ENCODE measurements at regions not wholly inside any gene's neighbourhood (a gene's known extent, or its start where the extent isn't known, plus 50 kb on each side); places are given as distances from the start of the nearest gene placed in this dataset.

DNA sequence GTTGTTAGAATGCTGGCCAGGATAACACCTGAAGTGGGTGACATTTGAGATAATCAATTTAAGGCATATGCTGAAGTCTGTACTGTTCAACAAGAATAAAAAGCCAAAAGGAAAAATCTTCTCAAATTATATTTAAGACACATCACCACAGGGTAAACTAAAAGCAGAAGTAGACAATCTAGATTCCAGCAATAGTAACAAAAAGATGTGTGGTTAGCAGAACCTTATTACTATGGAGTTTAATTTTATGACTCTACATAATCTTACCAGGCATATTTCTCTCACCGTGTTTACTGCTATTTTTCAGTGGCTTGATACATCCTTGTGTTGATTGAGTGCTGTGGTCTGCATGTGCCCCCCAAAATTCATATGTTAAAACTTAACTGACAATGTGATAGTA lies 300.4 kb upstream of the ZP4 start:
- Mint-ChIP-seq H3K4me1 (ENCODE audit: low read depth) (no peaks in the 10 kb centered on the region), H3K9me3 (no peaks in the 10 kb centered on the region), H3K4me3 (no peak overlapping the region), H3K27ac (no peak overlapping the region), H3K27me3 (no peaks in the 10 kb centered on the region), H3K36me3 (ENCODE audit: low read depth) (no peaks in the 10 kb centered on the region)
- intact Hi-C loops (cut with micrococcal nuclease): no loop called here

DNA sequence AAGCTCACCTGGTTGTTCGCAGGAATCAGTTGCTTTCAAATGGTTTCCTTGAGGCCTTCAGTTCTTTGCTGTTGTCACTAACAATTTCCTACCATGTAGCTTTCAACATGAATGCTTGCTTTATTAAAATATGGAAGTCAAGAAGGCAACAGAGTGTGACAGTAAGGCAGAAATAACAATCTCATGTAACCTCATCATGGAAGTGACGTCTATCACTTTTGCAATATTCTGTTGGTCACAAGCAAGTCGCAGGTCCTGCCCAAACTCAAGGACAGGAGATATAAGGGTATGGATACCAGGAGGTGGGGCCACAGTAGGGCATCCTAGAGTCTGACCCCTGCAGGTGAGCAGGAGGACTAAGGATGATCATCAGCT lies 296.8 kb upstream of the ZP4 start:
- Mint-ChIP-seq H3K4me3 (no peak overlapping the region), H3K4me1 (ENCODE audit: low read depth) (no peaks in the 10 kb centered on the region), H3K36me3 (ENCODE audit: low read depth) (no peaks in the 10 kb centered on the region), H3K27ac (no peak overlapping the region), H3K9me3 (peaks cover 29% of the 10 kb centered on the region), H3K27me3 (no peaks in the 10 kb centered on the region)
- intact Hi-C loops (cut with micrococcal nuclease): no loop called here

DNA sequence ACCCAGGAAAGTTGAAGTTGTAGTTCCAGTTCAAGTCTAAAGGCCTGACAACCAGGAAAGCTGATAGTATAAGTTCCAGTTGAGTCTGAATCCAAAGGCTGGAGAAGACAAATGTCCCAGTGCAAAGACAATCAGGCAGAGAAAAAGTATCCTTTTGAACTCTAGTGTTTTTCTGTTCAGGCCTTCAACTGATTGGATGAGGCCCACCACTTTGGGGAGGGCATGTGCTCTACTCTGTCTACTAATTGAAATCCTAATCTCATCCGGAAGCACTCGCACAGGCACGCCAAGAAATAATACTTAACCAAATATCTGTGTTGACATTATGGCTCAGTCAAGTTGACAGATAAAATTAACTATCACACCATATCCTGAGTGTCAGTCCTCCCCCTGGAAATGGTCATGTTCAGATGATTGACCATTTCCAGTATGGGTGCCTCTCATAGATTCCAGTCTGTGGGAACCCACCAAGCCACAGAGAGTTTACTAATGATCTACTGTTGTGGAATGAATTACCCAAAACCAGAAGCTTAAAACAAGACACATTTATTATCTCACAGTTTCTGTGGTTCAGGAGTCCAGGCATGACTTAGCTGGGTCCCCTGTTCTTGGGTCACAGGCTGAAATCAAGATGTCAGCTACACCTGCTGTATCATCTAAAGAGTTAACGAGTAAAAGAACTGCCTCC lies 296.3 kb upstream of the ZP4 start:
- intact Hi-C loops (cut with micrococcal nuclease): no loop called here

DNA sequence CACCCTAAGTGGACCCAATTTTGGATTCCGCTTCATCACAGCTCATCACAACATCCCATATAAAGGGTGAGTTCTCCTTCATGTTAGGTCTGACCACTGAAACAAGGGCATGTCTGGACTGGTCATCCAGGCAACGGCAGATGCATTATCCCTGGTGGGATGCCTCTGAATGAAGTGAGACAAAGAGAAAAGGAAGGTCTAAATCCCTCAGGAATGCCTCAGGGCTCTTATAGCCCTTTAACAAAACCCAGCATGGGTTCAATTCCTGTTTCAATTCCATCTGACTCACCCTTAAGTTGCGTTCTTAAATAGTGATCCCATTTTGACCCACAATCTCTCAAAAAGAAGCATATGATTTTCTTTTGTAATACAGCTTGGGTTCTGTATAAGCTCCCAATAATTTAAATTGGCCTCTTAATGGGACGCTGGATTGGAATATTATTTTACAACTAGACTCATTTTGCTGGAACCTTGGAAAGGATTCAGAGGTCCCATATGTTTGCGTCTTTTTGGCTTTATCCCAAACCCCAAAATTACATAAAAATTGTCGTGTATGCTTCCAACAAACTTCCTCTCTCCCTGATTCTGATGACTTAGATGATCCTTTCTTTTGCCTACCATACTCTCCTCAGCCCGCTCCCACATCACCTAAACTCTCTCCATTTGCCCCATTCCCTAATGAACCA lies 287.4 kb upstream of the ZP4 start:
- no peaks in the 10 kb centered on the region for H3K36me3 Mint-ChIP-seq (ENCODE audit: low read depth)
- no peak overlapping the region for H3K4me3 Mint-ChIP-seq
- intact Hi-C loops (cut with micrococcal nuclease): no loop called here
- H3K27ac Mint-ChIP-seq: no peak overlapping the region
- H3K4me1 Mint-ChIP-seq (ENCODE audit: low read depth): no peaks in the 10 kb centered on the region
- H3K27me3 Mint-ChIP-seq: no peaks in the 10 kb centered on the region
- H3K9me3 Mint-ChIP-seq: peaks cover 23% of the 10 kb centered on the region

More for the DNA sequence above, 296.3 kb upstream of the ZP4 start:
- H3K27me3 Mint-ChIP-seq: no peaks in the 10 kb centered on the region
- no peak overlapping the region for H3K27ac Mint-ChIP-seq
- H3K36me3 Mint-ChIP-seq (ENCODE audit: low read depth): no peaks in the 10 kb centered on the region
- peaks cover 34% of the 10 kb centered on the region for H3K9me3 Mint-ChIP-seq
- H3K4me3 Mint-ChIP-seq: no peak overlapping the region
- no peaks in the 10 kb centered on the region for H3K4me1 Mint-ChIP-seq (ENCODE audit: low read depth)

DNA sequence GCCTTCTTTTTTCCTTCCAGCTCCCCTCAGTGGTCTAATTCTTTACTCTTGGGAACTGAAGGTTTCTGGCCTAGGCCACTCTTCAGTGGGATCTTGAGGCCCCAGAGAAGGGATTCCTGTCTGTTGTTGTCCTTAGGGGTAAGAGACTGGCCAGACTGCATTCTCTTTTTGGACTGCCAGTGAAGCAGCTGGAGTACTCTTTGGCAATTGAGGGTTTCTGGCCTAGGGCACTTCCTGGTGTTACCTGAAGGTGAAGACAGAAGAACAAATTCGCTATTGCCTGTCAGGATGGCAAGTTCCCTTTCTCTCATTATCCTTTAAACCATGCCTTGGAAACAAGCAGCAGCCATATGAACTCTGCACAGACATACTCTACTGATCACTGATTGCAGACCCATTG lies 286.6 kb upstream of the ZP4 start:
- H3K27me3 Mint-ChIP-seq: no peaks in the 10 kb centered on the region
- H3K4me3 Mint-ChIP-seq: no peak overlapping the region
- peaks cover 15% of the 10 kb centered on the region for H3K9me3 Mint-ChIP-seq
- H3K27ac Mint-ChIP-seq: no peak overlapping the region
- intact Hi-C loops (cut with micrococcal nuclease): no loop called here
- no peaks in the 10 kb centered on the region for H3K36me3 Mint-ChIP-seq (ENCODE audit: low read depth)
- no peaks in the 10 kb centered on the region for H3K4me1 Mint-ChIP-seq (ENCODE audit: low read depth)

DNA sequence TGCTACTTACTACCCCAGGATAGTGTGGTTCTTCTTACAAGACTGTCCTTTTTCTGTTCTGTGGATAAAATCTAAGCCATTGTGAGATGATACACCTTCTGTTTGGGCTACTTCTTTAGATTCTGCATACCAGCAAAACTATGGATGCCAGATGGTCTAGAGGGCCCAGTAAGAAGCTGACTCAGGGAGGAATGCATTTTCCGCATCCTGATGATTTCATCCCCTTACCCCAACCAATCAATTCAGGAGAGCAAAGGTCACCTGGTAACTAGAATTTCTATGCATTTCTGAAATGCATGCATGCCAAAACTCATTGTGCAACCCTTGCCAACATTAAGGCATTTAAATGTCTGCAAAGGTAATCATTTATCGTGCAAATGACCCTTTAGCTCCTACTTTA lies 285.7 kb upstream of the ZP4 start:
- H3K4me3 Mint-ChIP-seq: no peak overlapping the region
- H3K4me1 Mint-ChIP-seq (ENCODE audit: low read depth): no peaks in the 10 kb centered on the region
- peaks cover 11% of the 10 kb centered on the region for H3K9me3 Mint-ChIP-seq
- H3K27ac Mint-ChIP-seq: no peak overlapping the region
- H3K27me3 Mint-ChIP-seq: no peaks in the 10 kb centered on the region
- H3K36me3 Mint-ChIP-seq (ENCODE audit: low read depth): no peaks in the 10 kb centered on the region
- intact Hi-C loops (cut with micrococcal nuclease): no loop called here

DNA sequence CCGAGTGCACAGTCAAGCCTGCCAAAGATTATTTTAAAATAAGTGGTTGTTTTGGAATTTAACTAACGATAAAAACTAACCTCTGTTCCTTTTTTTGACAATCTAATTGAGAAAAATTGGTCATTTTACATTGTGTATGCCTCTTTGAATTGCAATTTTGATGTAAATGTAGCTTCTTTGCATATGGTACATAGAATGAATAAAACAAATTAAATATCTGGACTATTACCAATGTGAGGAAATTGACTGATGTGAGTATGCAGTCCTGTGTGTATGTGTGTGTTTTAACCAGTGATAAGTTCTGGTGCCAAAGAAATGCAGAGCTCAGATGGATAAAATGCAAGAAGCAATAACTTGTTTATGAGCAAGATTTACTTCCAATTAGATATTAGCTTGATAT lies 281.3 kb upstream of the ZP4 start:
- Mint-ChIP-seq H3K4me1 (ENCODE audit: low read depth) (no peaks in the 10 kb centered on the region), H3K9me3 (peaks cover 12% of the 10 kb centered on the region), H3K27ac (no peak overlapping the region), H3K36me3 (ENCODE audit: low read depth) (no peaks in the 10 kb centered on the region), H3K4me3 (no peak overlapping the region), H3K27me3 (no peaks in the 10 kb centered on the region)
- intact Hi-C loops (cut with micrococcal nuclease): no loop called here

DNA sequence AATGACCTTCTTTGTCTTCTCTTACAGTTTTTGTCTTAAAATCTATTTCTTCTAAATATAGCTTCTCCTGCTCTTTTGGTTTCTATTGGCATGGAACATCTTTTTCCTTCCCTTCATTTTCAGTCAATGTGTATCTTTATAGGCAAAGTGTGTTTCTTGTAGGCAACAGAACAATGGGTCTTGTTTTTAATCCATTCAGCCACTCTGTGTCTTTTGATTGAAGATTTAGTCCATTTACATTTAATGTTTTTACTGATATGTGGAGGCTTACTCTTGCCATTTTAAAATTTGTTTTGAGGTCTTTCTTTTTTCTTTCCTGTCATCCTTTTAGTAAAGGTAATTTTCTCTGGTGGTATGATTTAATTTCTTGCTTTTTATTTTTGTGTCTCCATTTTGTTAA lies 271.2 kb upstream of the ZP4 start:
- H3K4me1 Mint-ChIP-seq (ENCODE audit: low read depth): no peaks in the 10 kb centered on the region
- intact Hi-C loops (cut with micrococcal nuclease): no loop called here
- peaks cover 60% of the 10 kb centered on the region for H3K9me3 Mint-ChIP-seq
- no peak overlapping the region for H3K27ac Mint-ChIP-seq
- H3K36me3 Mint-ChIP-seq (ENCODE audit: low read depth): no peaks in the 10 kb centered on the region
- no peak overlapping the region for H3K4me3 Mint-ChIP-seq
- H3K27me3 Mint-ChIP-seq: no peaks in the 10 kb centered on the region

DNA sequence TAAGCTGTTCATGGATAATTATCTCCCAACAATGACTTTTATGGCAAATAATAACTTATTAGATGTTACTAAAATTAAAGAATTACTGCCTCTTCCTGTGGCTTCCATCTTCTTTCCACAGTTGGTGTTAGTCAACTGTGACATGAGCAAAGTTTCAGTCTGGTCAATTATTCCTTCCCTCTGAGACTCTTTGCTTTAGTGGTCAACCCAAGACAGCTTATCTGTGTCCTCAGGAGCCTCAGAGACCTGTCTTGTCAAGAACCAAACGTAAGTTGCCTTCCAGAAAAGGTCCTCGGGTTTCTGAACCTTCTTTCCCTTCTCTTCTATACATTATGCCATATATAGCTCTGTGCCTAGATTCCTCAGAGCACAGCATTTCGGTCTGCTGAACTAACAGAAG lies 263.2 kb upstream of the ZP4 start:
- no peaks in the 10 kb centered on the region for H3K4me1 Mint-ChIP-seq (ENCODE audit: low read depth)
- intact Hi-C loops (cut with micrococcal nuclease): no loop called here
- H3K27ac Mint-ChIP-seq: no peak overlapping the region
- no peak overlapping the region for H3K4me3 Mint-ChIP-seq
- H3K9me3 Mint-ChIP-seq: peaks cover 21% of the 10 kb centered on the region
- no peaks in the 10 kb centered on the region for H3K36me3 Mint-ChIP-seq (ENCODE audit: low read depth)
- H3K27me3 Mint-ChIP-seq: no peaks in the 10 kb centered on the region

DNA sequence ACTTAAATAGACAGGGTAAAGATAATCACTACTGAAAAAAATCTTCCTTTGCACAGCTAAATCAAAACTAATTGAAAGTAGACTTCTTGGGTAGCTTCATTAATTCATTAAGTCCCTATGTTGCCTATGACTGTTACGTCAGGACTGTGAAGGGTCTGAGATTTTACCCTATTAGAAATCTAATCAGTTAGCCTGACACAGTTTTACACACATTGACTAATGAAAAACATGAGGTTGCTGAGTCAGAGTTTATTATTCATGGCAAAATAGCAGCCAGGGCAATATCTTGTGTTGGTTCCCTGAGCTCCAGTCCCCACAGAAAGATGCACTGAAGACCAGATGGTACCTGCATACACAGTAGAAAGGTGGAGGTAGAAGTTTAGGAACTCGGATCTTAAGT lies 262.5 kb upstream of the ZP4 start:
- H3K36me3 Mint-ChIP-seq (ENCODE audit: low read depth): no peaks in the 10 kb centered on the region
- H3K4me1 Mint-ChIP-seq (ENCODE audit: low read depth): no peaks in the 10 kb centered on the region
- no peak overlapping the region for H3K4me3 Mint-ChIP-seq

DNA sequence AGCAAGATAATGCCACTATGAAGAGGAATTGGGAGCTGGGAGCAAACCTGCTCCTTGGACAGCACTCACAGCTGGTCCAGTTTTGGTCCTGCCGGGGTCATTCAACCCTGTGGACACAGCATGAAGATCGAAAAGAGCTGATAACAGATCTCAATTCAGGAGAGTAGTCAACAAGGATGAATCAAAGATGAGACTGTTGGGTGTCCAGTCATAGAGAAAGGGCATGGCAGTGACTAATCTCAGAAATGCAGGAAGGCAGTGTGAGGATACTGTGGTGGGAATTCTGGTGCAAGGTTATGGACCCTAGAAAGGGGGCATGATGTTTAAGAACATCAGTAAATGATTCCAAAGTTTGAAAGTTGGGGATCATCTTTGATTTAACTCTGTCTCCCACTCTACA lies 261.4 kb upstream of the ZP4 start:
- H3K9me3 Mint-ChIP-seq: peaks cover 20% of the 10 kb centered on the region
- no peaks in the 10 kb centered on the region for H3K27me3 Mint-ChIP-seq
- no peaks in the 10 kb centered on the region for H3K4me1 Mint-ChIP-seq (ENCODE audit: low read depth)
- H3K36me3 Mint-ChIP-seq (ENCODE audit: low read depth): no peaks in the 10 kb centered on the region
- no peak overlapping the region for H3K27ac Mint-ChIP-seq
- intact Hi-C loops (cut with micrococcal nuclease): no loop called here
- no peak overlapping the region for H3K4me3 Mint-ChIP-seq

More for the DNA sequence above, 262.5 kb upstream of the ZP4 start:
- Mint-ChIP-seq H3K27ac (no peak overlapping the region), H3K27me3 (no peaks in the 10 kb centered on the region), H3K9me3 (peaks cover 16% of the 10 kb centered on the region)
- intact Hi-C loops (cut with micrococcal nuclease): no loop called here

DNA sequence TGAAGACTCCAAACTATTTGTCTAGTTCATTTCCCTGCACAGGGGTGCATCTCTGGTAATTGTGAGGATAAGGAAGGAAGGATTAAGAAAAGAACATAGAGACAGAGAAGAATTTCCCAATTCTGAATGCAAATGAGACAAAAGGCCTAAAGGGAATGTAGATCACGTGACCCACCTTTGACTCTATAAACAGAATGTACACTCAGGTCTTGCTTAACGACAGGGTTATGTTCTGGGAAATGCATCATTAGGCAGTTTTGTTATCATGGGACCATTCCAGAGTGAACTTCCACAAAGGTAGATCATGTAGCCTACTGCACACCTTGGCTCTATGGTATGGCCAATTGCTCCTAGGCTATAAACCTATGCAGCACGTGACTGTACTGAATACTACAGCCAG lies 252.3 kb upstream of the ZP4 start:
- Mint-ChIP-seq H3K27me3 (no peaks in the 10 kb centered on the region), H3K27ac (no peak overlapping the region), H3K4me1 (ENCODE audit: low read depth) (no peaks in the 10 kb centered on the region), H3K4me3 (no peak overlapping the region), H3K36me3 (ENCODE audit: low read depth) (no peaks in the 10 kb centered on the region), H3K9me3 (peaks cover 10% of the 10 kb centered on the region)
- intact Hi-C loops (cut with micrococcal nuclease): no loop called here

DNA sequence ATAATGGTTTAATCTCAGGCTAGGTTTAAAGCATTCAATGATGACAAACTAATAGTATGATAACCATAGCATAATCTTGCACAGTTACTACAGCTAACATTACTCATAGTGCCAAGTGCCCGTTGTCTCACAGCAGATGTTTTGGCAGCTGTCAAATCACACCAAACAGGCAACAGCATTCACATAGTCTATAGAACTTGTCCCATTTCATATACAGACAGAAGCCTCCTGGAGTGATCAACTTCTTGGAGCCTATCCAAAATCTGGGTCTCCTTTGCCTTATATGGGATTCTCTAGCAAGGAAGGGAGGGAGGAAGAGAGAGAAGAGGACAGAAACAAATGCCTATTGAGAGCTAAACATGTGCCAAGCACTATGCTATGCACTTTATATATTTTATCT lies 250.6 kb upstream of the ZP4 start:
- Mint-ChIP-seq H3K4me3 (no peak overlapping the region), H3K9me3 (no peaks in the 10 kb centered on the region), H3K27me3 (no peaks in the 10 kb centered on the region), H3K36me3 (ENCODE audit: low read depth) (no peaks in the 10 kb centered on the region), H3K27ac (no peak overlapping the region), H3K4me1 (ENCODE audit: low read depth) (no peaks in the 10 kb centered on the region)
- intact Hi-C loops (cut with micrococcal nuclease): no loop called here

DNA sequence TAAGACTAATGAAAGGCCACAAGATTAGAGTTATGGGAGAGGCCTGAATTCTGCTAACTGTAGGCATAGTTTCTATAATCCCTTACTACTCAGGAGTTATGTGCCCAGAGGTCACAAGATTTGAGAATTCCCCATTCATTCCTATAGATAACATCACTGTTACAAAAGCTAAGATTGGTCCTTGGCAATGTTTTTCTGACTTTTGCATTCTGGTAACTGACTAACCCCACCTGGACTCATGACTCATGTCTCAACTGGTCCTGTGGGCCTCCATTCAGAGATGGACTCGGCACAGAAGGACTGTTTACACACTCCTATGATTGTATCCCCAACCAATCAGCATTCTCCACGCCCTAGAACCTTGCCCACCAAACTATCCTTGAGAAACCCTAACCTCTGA lies 249.0 kb upstream of the ZP4 start:
- Mint-ChIP-seq H3K4me3 (no peak overlapping the region), H3K27ac (no peak overlapping the region), H3K4me1 (ENCODE audit: low read depth) (no peaks in the 10 kb centered on the region), H3K27me3 (no peaks in the 10 kb centered on the region), H3K36me3 (ENCODE audit: low read depth) (no peaks in the 10 kb centered on the region), H3K9me3 (peaks cover 8% of the 10 kb centered on the region)
- intact Hi-C loops (cut with micrococcal nuclease): no loop called here

DNA sequence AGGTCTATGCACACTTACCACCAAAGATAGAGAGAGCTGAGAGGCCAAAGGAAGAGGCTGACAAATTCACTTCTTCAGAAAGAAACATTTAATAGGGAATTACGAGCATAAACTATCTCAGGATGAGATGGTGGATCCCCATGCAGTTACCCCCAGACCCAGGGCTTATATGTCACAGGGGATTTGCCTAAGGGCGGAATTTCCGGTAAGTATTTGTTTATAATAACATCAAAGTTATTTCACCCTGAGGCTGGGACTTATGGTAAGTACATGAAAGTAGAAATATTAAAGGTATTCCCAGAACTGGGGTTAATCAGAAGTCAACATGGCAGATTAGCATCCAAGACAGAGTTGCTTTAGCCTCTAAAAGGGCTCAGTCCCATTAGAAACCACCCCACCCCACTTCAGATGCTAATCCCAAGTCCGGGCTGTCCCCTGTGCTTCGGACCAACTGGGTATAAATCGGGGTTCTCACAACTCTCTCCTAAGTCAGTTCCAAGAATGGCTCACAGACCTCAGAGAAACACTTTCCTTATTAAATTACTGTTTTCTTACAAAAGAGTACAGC lies 247.4 kb upstream of the ZP4 start:
- Mint-ChIP-seq H3K9me3 (peaks cover 16% of the 10 kb centered on the region), H3K4me1 (ENCODE audit: low read depth) (no peaks in the 10 kb centered on the region), H3K4me3 (no peak overlapping the region), H3K27ac (no peak overlapping the region), H3K27me3 (no peaks in the 10 kb centered on the region), H3K36me3 (ENCODE audit: low read depth) (no peaks in the 10 kb centered on the region)
- intact Hi-C loops (cut with micrococcal nuclease): no loop called here

Measured in dendritic cell treated with granulocyte-macrophage colony-stimulating factor and Interleukin-4, amounts not matched to agents 40 ng/mL and 50 ng/mL, for 4 days (primary cell).